HUES48 (cell line): ENCODE measurements at regions not wholly inside any gene's neighbourhood (a gene's known extent, or its start where the extent isn't known, plus 50 kb on each side); places are given as distances from the start of the nearest gene placed in this dataset.
"Not testable (repeated sequence)": the region's sequence is repeated elsewhere in the genome, so short reads cannot be mapped to it uniquely, and the experiment has no call there.

Experiments used
- H3K27ac ChIP-seq: one replicate; pipeline ENCODE4 v1.7.0; 2013; ENCODE audit warnings: low read depth, low read length, inconsistent platforms
- H3K27me3 ChIP-seq: 2 replicates; pipeline ENCODE4 v1.6.1; 2013; ENCODE audit warnings: mild to moderate bottlenecking, low read length; ENCODE audit not compliant: control insufficient read depth, insufficient read depth
- H3K36me3 ChIP-seq: 2 replicates; pipeline ENCODE4 v1.6.1; 2013; ENCODE audit warnings: low read length; ENCODE audit not compliant: control insufficient read depth, insufficient read depth
- H3K4me1 ChIP-seq: 2 replicates; pipeline ENCODE4 v1.6.1; 2013; ENCODE audit warnings: mild to moderate bottlenecking, low read length; ENCODE audit not compliant: control insufficient read depth, insufficient read depth
- H3K4me3 ChIP-seq: 2 replicates; pipeline ENCODE4 v1.5.1; 2013; ENCODE audit warnings: mild to moderate bottlenecking, low read depth, low read length
- H3K9ac ChIP-seq: 2 replicates; pipeline ENCODE4 v1.6.1; 2013; ENCODE audit warnings: mild to moderate bottlenecking, low read depth, low read length, moderate library complexity
- H3K9me3 ChIP-seq: 2 replicates; pipeline ENCODE4 v1.6.1; 2013; ENCODE audit warnings: low read length; ENCODE audit not compliant: control insufficient read depth, insufficient read depth

DNA sequence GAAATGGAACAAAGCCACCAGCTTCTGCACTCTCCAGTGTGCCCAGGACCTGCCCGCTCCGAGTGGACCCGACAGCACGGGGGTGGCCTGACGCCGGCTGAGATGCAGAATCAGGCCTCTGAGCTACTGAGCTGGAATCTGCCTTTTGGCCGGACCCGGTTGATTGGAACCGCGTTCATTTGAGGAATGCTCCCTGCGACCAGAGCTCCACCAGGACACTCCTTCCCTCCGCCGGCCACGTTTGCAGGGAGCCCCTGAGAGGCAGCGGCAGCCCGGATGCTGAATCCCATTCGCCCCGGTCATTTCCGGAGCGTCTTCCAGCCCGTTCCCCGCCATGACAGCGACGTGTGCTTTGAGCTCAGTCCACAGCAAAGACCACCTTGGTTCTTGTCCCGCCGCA lies 392.7 kb downstream of the THBS2 start:
- H3K4me3 ChIP-seq: no peak overlapping the region
- no peaks in the 10 kb centered on the region for H3K27me3 ChIP-seq
- H3K27ac ChIP-seq: no peak overlapping the region
- H3K36me3 ChIP-seq: no peaks in the 10 kb centered on the region
- H3K9me3 ChIP-seq: no peaks in the 10 kb centered on the region
- H3K4me1 ChIP-seq: no peaks in the 10 kb centered on the region
- H3K9ac ChIP-seq: no peak overlapping the region

DNA sequence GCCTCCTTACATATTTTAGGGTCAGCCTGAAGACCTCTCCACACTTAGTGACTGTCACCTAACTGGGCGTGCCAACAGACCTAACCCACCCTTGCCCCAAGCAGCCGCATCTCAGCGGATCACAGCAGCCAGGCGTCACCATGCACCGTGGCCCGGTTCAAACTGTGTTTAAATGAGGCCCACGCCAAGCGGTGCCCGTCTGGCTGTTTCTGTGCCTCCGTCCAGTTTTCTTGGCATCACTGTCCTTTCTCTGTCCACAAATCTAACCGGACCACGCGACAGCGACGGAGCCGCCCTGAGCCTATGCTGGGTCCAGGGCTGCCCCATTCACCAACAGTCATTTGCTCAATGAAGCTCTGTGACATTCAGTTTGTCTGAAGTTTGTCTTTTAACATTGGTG lies 393.3 kb downstream of the THBS2 start:
- Histone ChIP-seq H3K9me3 (no peaks in the 10 kb centered on the region), H3K4me3 (no peak overlapping the region), H3K36me3 (no peaks in the 10 kb centered on the region), H3K9ac (no peak overlapping the region), H3K27ac (no peak overlapping the region), H3K4me1 (no peaks in the 10 kb centered on the region), H3K27me3 (no peaks in the 10 kb centered on the region)

DNA sequence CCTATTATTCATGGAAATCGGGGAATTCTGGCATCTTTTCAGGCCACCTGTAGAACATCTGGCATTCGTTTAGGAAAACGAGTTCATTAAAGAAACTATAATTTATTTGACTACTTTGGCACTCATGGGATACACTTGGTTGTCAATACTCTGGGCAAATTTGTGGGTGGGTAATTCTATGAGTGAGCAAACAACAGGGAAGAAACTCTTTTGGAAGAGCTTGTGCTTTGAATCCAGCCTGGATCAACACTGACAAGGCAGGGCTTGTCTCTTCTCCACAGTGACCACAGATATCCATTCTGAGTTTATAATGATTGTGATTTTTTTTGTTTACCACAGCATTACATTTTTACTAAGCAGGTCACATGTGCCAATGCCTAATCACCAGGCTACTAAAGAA lies 394.7 kb downstream of the THBS2 start:
- H3K9ac ChIP-seq: no peak overlapping the region
- H3K4me1 ChIP-seq: no peaks in the 10 kb centered on the region
- H3K9me3 ChIP-seq: no peaks in the 10 kb centered on the region
- H3K27ac ChIP-seq: no peak overlapping the region
- H3K36me3 ChIP-seq: no peaks in the 10 kb centered on the region
- H3K27me3 ChIP-seq: no peaks in the 10 kb centered on the region
- H3K4me3 ChIP-seq: no peak overlapping the region

DNA sequence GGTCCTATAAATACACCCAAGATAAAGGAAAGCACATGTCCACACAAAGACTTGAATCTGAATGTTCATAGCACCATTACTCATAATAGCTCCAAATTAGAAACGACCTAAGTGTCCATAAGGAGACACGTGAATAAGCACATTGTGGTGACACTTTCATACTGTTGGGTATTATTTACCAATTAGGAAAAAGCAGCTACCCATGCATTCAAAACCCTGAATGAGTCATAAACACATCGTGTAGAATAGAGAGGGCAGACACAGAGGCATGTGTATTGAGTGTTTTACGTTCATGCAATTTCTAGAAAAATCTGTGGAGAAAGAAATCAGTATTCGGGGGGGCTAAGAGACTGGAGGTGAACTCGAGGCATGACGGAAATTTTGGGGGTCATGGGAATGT lies 396.7 kb downstream of the THBS2 start:
- Histone ChIP-seq H3K4me1 (no peaks in the 10 kb centered on the region), H3K27ac (no peak overlapping the region), H3K27me3 (no peaks in the 10 kb centered on the region), H3K9me3 (no peaks in the 10 kb centered on the region), H3K36me3 (no peaks in the 10 kb centered on the region), H3K9ac (no peak overlapping the region), H3K4me3 (no peak overlapping the region)

DNA sequence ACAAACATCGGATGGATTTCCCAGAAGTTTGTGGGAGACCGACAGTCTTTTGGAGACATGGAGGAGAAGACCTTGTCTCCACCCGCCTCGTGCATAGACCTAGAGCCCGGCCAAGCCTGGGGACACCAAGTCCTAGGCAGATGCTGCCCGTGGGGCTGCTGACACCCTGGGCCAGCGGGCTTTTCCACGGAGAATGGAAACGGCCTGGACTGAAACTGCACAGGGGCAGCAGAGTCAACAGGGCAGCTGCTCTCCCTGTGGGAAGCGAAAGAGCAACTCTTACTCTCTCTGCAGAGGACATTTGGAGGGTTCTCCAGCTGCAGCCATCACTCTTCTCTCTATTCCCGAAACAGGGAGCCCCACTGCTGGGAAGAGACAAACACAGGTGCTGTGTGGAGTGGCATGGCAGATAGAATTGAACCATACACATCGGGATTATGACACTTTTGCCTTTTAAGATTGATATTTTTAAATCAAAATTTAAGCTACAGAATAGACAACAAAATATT lies 401.2 kb downstream of the THBS2 start:
- Histone ChIP-seq H3K4me3 (no peak overlapping the region), H3K27ac (no peak overlapping the region), H3K9ac (no peak overlapping the region), H3K9me3 (0 out of 2 replicates have a peak, but pooled peaks cover 5% of the 10 kb centered on the region), H3K4me1 (no peaks in the 10 kb centered on the region), H3K36me3 (no peaks in the 10 kb centered on the region), H3K27me3 (no peaks in the 10 kb centered on the region)

DNA sequence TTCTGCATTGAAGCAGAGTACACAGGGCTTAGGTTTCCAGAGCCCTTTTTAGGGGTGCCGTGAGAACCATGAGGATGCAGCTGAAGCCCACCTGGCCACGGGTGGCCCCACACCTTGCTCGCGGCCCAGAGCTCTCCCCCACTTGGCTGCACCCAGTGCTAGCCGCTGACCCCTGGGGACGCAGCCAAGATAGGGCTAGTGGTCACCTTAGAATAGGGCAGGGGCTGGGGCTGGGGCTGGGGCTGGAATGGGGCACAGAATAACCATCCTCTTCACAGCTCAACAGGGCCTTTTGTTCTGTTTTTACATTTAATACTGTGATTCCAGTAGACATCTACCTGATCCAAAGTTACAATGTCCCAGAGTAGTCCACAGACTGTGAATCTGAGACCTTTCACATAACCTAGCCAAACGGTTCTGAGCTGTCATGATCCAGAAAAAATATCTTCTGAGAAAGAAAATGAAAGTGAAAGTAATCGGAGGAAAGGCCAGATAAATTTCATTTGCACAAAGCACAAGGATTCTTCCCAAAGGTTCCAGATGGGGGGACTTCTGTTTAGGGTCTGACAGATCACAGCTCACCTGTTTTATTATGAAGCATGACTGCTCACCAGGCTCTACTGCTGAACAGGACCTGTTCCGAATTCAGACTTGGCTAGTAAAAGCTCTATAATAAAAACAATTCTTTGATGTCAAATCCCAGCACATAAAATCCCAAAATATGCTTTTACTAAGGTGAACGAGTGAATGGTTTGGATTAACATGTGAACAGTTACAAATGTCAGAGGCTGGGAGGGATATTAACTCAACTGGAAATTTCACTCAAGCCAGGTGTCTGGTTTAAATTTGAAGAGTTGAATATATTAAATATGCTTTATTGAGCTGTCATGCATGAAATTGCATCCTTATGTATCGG lies 401.9 kb downstream of the THBS2 start:
- Histone ChIP-seq H3K9ac (no peak overlapping the region), H3K27ac (no peak overlapping the region), H3K27me3 (no peaks in the 10 kb centered on the region), H3K4me1 (no peaks in the 10 kb centered on the region), H3K4me3 (no peak overlapping the region), H3K9me3 (0 out of 2 replicates have a peak, but pooled peaks cover 5% of the 10 kb centered on the region), H3K36me3 (no peaks in the 10 kb centered on the region)

DNA sequence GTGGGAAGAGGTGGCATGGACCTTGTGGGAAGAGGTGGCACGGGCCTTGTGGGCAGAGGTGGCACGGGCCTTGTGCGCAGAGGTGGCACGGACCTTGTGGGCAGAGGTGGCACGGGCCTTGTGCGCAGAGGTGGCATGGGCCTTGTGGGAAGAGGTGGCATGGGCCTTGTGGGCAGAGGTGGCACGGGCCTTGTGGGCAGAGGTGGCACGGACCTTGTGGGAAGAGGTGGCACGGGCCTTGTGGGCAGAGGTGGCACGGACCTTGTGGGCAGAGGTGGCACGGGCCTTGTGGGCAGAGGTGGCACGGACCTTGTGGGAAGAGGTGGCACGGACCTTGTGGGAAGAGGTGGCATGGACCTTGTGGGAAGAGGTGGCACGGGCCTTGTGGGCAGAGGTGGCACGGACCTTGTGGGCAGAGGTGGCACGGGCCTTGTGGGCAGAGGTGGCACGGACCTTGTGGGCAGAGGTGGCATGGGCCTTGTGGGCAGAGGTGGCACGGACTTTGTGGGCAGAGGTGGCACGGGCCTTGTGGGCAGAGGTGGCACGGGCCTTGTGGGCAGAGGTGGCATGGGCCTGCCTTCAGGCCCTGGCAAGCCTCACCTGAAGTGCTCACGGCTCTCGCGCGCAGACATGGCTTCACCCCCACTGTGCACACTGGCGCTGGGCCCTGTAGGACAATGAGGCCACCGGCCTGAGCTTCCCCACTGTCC lies 403.5 kb downstream of the THBS2 start:
- not testable (repeated sequence) for H3K36me3 ChIP-seq

DNA sequence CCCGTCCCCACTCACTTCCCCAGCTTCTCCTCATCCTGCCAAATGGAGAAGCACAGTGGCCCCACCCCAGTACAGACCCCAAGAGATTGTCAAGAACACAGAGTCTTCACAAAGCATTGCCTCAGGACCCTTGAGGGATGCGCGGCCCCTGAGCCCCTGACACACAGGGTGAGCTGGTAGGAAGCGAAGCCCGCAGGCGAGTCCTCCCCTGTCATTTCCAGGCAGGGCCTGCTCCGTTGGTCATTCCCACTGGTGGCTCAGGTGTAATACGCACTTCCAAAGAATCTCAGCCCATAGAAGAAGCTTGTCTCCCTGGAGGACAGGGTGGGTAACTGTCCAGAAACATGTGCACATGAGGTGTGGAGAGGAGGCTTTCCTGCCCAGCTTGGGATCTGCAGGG lies 404.2 kb downstream of the THBS2 start:
- H3K9me3 ChIP-seq: 0 out of 2 replicates have a peak, but pooled peaks cover 5% of the 10 kb centered on the region
- no peak overlapping the region for H3K9ac ChIP-seq
- H3K36me3 ChIP-seq: no peaks in the 10 kb centered on the region

More for the DNA sequence above, 403.5 kb downstream of the THBS2 start:
- not testable (repeated sequence) for H3K4me1 ChIP-seq, H3K27ac ChIP-seq, H3K9ac ChIP-seq, H3K27me3 ChIP-seq, H3K9me3 ChIP-seq, H3K4me3 ChIP-seq

DNA sequence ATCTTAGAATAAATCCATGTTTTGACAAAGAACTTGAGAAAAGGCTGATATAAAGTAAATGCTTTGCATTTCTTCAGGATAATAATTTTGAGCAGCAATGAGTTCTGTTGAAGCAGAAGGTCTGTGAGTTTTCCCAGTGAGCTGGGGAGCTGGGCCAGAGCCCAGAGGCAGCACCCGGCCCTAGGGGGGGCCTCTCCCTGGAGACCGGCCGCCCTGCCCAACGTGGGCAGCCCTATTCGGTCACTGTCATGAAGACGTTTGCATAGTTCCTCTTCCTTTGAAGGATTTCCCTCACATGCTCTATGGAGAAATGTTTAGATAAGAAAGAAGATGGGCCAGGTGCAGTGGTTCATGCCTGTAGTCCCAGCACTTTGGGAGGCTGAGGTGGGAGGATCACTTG lies 404.8 kb downstream of the THBS2 start:
- Histone ChIP-seq H3K4me1 (no peaks in the 10 kb centered on the region), H3K27me3 (no peaks in the 10 kb centered on the region), H3K9ac (no peak overlapping the region), H3K27ac (no peak overlapping the region), H3K4me3 (no peak overlapping the region), H3K9me3 (0 out of 2 replicates have a peak, but pooled peaks cover 5% of the 10 kb centered on the region), H3K36me3 (no peaks in the 10 kb centered on the region)

More for the DNA sequence above, 404.2 kb downstream of the THBS2 start:
- H3K27me3 ChIP-seq: no peaks in the 10 kb centered on the region
- no peak overlapping the region for H3K4me3 ChIP-seq
- H3K27ac ChIP-seq: no peak overlapping the region
- no peaks in the 10 kb centered on the region for H3K4me1 ChIP-seq

DNA sequence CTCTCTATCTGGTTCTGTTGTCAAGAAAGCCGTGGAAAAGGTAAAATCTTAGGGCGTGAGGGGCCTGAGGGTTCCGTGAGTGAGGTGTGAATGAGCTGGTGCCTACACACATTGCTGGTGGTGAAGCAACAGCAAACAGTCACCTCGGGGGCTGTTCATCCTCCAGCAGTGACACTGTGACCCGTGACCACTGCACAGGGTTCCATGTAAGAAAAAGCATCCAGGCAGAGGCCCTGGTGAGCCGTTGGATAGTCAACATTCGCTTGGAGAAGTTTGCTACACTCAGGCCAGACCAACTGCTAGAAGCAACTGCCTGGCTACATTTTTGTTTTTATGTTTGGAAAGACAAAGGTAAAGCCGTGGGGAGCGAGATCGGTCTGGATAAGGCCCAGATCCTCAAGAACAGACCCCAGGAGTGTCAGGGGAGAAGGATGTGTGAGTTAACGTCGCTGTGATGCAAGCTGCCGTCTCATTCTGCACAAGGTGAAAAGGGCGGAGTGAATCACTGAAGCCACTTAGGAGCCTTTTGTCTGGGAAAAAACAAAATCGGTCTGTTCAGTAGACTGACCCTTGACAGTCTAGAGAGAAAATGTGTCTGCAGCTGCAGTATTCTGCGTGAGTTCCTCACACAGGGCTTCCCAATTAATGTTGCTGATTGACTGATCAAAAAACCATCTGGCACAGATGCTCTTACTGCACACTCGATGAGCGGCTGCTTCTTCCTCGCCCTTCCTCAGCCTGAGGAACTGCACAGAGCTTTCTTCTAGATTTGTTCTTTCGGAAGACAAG lies 404.0 kb downstream of the SMOC2 start:
- Histone ChIP-seq H3K9ac (no peak overlapping the region), H3K4me3 (no peak overlapping the region), H3K36me3 (no peaks in the 10 kb centered on the region)

More for the DNA sequence above, 404.0 kb downstream of the SMOC2 start:
- no peaks in the 10 kb centered on the region for H3K4me1 ChIP-seq
- no peak overlapping the region for H3K27ac ChIP-seq
- H3K9me3 ChIP-seq: peaks cover 12% of the 10 kb centered on the region; the same call in 1 of the 2 replicates
- no peaks in the 10 kb centered on the region for H3K27me3 ChIP-seq
